Suprapubic skin (tissue), 4 donors: ENCODE measurements at regions not wholly inside any gene's neighbourhood (a gene's known extent, or its start where the extent isn't known, plus 50 kb on each side); places are given as distances from the start of the nearest gene placed in this dataset.

Source experiments
- EP300 ChIP-seq: sonication (generic); formaldehyde crosslinking; IDR thresholded peaks from one replicate; pipeline ENCODE4 v1.6.1; 2017; ENCODE audit warnings: antibody characterized with exemption
- POLR2A ChIP-seq, 2 donors: fragments of 450-650 bp; IDR thresholded peaks; one replicate each; pipeline ENCODE4 v1.6.1; 2017; ENCODE audit warnings: antibody characterized with exemption in 2 of 2, mild to moderate bottlenecking in 2 of 2, moderate library complexity in 2 of 2
- POLR2AphosphoS5 ChIP-seq, 3 donors: sonication (generic); formaldehyde crosslinking; IDR thresholded peaks; one replicate each; pipeline ENCODE4 v1.6.1; 2017; ENCODE audit warnings: antibody characterized with exemption in 3 of 3
- TF ChIP-seq, protein P1 (sequence below), 2 donors: fragments of 200-600 bp in 1 of 2; fragments of 450-650 bp in 1 of 2; sonication (generic) in 1 of 2; IDR thresholded peaks; one replicate each; pipeline ENCODE4 v1.5.1; 2016 to 2019; ENCODE audit warnings: antibody characterized with exemption in 2 of 2, mild to moderate bottlenecking in 1 of 2, moderate library complexity in 1 of 2

- TF ChIP-seq POLR2A (IDR thresholded peaks at IDR 0.05) (no peak), POLR2AphosphoS5 (IDR thresholded peaks at IDR 0.05) (no peak), EP300 (no peak)
- TF ChIP-seq, protein P1, sequence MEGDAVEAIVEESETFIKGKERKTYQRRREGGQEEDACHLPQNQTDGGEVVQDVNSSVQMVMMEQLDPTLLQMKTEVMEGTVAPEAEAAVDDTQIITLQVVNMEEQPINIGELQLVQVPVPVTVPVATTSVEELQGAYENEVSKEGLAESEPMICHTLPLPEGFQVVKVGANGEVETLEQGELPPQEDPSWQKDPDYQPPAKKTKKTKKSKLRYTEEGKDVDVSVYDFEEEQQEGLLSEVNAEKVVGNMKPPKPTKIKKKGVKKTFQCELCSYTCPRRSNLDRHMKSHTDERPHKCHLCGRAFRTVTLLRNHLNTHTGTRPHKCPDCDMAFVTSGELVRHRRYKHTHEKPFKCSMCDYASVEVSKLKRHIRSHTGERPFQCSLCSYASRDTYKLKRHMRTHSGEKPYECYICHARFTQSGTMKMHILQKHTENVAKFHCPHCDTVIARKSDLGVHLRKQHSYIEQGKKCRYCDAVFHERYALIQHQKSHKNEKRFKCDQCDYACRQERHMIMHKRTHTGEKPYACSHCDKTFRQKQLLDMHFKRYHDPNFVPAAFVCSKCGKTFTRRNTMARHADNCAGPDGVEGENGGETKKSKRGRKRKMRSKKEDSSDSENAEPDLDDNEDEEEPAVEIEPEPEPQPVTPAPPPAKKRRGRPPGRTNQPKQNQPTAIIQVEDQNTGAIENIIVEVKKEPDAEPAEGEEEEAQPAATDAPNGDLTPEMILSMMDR (IDR thresholded peaks at IDR 0.05): no peak
Measured at GRCh38 chr2:40823478-40823877, 371.6 kb upstream of the SLC8A1 start.
